GM11168 (cell line): ENCODE measurements at regions not wholly inside any gene's neighbourhood (a gene's known extent, or its start where the extent isn't known, plus 50 kb on each side); places are given as distances from the start of the nearest gene placed in this dataset.

Source experiments
- in situ Hi-C: fragments of 300-500 bp; cut with MboI; formaldehyde crosslinking; loops from one replicate; pipeline ENCODE4 v1.12.0; 2022; ENCODE audit warnings: low sequenced_read_pairs; ENCODE audit not compliant: unreplicated experiment

DNA sequence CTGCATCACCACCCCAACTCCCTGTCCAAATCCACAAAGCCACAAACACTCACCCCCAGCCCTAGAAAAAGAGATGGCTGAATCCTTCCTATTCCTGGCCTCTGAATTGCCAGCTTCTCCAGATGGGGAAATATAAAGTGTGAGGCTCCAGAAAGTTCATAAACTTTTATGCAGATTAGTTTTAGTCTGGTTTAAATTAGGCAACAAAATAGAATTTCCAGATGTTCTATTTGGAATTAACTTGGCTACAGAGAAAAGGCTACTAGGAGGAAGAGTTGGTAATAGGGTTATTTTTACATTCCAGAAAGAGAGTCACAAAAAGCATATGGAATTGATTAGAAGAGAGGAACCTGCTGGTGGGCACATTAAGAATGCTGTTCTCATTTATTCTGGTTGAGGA is 56.0 kb downstream of the EN1 start:
- in situ Hi-C loops: no loop called here

DNA sequence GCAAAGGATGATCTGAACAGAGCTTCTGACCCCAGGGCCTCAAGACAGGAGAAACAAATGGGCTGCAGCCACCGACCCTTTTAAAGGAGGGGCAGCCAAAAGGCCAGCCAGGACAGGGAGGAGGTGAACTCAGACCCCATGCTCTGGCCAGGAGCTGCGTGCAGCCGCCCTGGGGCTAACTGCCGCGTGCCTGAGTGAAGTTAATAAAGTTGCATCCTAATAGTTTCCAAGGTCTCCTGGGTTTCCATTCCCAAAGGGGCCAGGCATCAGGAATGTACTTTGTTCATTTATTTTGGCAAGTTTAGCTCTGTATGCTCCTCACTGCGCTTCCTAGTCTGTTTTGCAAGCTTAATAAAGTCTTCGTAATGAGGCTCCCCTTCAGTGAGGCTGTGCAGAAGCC is 60.7 kb downstream of the EN1 start:
- in situ Hi-C loops: no loop called here

DNA sequence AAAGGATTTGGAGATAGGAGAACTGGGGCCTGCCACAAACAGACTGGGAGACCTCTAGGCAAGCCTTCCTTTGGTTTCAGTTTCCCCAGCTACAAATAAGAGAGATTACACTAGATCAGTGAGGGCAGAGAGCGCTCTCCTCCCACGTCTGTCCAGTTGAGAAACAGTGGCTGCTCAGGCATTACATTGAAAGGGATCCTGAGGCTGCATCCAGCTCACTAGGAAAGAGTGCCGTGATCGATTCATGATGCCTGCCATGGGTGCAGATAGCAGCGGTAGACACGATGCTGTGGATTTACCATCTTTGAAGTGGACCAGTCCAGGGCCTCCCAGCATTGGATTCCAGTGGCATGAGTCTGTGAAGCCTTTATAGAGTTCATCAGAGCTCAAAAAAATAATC is 62.6 kb downstream of the EN1 start:
- in situ Hi-C loops: no loop called here

DNA sequence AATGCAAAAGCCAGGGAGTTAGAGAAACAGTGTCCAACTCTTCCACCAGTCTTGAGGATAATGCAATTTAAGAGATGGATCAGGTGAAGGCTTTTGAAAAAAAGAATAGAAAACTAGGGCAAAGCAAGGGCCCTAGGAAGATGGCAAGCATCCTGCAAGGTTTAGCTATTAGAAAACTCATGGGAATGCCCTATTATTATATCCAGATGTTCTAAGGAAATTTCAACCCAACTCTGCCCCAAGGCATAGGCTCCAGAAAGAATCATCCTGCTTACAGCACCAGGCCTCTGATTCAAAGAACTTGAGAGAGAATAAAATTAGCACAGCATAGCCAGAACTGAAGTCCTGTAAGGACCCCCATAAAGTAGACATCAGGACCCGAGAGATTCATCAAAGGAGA is 68.1 kb downstream of the EN1 start:
- in situ Hi-C loops: no loop called here

DNA sequence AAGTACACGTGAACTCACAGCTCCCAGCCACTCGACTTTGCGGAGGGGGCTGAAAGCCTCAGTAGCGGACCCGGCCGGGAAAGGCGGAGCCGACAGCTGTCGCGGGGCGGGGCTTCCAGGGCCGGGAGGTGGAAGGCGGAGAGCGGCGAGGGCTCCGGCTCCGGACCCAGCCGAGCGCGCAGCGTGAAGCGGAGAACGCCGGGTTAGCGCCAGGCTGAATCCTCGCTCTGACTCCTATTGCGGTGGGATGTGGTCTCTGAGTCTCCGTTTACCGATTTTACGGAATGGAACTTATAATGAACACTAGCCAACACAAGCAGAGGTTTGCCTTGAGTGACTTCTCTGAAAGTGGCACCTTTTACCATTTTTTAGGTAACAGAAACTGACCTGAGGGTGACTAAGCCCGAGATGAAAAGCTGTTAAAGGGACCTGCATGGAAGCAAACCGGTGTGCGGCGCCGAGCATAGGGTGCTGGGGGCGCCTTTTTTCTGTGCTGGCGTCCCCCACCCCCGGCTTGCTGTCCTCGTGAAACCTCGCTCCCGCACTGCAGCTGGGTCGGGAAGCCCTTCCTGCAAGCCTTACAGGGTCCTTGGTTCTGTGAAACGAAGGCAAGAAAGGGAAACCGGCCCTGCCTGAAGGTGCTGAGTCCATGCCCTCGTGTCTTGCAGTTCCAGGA is 72.9 kb downstream of the EN1 start:
- in situ Hi-C loops: no loop called here

DNA sequence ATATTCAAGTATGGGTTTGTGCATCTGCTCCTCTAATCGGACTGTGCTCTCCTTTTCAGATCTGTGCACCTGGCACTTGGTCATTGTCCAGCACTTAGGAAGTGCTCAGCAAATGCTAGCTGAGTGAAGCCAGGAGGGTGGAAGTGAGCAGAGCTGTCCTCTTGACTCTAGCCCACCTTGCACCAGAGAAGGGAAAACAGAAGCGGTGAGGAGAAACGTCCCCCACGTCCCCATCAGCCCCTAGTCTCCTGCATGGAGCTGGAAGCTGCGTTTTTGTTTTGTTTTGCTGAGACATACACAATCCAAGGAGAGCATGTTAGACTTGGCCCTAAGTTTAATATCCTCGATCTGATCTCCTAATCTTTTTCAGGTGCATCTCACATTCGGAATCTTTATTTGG is 73.6 kb downstream of the EN1 start:
- in situ Hi-C loops: no loop called here

DNA sequence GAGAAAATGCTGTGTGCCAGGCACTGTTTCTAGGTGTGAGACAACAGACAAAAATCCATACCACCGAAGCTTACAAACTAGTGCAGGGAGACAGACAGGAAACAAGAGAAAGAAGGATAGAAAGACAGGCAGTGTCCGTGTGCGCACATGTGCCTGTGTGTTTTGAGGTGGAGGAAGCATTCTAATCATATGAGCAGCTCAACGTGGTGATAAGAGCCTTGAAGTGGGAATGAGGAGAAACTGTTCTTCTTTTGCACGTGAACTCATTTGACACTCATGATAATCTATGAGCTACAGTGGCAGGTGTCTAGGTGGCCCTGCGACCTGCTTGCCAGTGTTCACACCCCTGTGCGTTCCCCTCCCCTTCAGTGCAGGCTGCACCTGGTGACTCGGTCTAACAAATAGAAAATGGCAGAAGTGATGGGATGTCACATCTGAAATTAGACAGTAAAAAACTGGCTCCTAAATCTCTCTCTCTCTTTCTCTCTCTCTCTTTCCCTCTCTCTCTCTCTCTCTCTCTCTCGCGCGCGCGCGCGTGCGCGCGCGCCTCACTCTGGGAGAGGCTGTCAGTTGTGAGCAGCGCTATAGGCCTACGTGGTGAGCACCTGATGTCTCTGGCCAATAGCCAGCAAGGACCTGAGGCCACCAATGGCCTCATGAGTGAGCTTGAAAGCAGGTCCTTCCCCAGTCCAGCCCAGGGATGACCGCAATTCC is 74.8 kb downstream of the EN1 start:
- in situ Hi-C loops: no loop called here

DNA sequence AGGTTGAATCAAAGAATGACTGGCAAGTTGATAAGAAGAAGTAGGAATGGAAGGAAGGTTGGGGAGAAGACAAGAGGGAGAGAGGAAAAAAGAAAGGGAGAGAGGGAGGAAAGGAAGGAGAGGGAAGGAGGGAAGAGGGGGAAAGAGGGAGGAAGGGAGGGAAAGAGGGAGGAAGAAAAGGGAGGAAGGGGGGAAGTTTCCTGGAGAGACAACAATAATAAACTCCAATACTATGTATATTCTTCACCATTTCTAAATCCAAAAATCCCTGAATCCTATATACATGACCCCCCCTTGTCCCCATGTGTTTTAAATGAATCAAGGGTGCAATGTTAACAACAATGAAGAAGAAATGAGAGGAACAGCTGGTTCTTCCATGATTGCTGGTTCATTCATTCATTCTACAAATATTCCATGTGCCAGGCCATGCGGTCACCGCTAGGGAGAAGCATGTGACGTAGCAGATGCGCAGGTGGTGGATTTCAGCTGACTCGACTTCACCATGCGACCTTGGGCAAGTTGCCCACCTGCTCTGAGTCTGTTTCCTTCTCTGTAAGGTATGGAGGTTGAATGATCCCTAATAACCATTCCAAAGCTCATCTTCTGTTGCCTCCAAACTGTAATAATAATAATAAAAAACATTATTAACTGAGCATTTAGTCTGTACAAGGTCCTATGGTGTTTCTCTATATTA is 77.6 kb downstream of the EN1 start:
- in situ Hi-C loops: no loop called here

DNA sequence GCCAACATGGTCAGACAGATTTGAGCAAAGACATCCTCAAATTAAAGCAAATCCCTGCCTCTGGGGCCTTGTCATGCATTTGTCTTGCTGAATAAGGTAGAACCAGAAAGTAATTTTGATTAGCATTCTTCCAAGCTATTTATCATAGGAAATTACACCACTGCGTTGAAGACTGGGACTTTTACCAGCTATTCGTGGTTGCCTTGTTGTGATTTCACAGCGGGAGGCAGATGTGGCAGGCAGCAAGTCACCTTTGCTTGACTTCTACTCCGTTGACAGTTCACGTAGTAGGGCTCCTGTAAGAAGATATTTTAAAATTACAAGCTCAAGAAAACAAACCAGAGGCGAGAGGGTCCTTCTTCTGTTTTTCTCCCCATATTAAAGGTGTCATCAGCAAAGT is 80.6 kb downstream of the EN1 start:
- in situ Hi-C loops: no loop called here

DNA sequence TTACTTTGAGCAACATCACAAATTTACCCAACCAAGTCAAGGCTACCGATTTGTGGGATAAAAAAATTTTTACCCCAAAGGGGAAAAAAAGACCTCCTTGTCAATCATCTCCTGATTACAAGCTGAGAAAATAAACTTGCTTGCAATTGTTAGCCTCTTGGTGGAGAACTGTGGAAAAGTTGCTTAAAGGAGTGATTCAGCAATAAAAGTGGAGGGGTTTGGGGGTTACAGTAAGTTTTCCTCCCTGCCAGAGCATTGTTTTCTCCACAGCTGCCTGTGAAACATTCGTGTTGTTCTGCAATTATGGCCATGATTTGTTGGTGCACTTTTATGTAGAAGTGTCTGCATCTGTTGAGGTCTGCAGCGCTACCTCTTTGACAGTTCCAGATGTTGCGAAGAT is 82.6 kb downstream of the EN1 start:
- in situ Hi-C loops: no loop called here

DNA sequence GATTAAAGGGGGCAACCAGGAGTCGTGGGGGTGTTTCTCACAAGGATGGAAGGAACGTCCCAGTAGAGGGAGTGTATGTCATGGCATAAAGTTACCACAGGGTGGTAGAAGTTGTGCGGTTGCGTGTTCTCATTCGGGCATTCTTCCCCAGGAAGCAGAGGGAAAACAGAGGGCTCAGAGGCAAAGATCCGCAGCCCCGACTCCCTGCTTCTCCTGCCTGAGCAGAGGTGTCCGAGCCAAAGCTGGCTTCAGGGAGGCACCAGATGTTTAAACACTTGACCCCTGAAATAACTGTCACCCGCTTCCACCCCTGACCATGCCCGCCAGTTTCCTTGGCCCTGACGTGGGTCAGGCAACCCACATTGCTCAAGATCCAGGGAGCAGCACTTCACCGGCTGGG is 83.7 kb downstream of the EN1 start:
- in situ Hi-C loops: no loop called here

DNA sequence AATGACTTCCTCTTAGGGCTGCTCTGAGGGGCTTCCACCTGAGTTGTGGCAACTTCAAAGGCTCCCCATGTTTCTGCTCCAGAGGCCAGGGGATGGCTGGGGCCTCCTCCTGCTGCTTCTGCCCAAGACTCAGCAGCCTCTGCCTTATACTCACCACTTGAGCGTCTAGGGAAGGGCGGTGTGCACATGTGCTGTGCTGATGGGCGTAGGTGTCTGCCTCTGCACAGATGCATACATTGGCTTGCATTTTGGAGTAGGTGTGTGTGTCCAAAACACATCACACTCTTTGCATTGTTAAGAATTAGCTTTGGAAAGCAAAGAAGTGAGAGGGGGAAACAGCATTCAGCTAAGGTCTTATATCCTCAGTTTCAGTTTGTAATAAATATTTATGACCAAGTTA is 85.2 kb downstream of the EN1 start:
- in situ Hi-C loops: no loop called here

DNA sequence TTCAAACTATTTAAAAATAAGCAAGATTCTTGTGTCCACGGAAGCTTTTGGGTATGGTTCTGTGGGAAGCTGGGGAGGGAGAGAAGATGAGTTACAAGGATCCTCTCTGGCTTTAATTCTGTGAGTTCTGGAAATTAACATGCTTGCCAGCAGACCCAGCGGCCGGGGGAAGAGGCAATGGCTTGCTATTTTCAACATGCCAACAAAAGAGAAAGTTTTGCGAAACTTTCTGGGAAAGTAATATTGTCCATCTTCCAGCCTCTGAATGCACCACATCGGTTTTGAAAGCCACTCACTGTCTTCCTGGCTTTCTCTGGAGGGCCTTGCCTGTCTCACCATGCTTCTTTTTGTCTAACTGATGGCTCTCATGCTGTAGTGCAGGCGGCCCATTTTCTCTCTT is 85.7 kb downstream of the EN1 start:
- in situ Hi-C loops: no loop called here

DNA sequence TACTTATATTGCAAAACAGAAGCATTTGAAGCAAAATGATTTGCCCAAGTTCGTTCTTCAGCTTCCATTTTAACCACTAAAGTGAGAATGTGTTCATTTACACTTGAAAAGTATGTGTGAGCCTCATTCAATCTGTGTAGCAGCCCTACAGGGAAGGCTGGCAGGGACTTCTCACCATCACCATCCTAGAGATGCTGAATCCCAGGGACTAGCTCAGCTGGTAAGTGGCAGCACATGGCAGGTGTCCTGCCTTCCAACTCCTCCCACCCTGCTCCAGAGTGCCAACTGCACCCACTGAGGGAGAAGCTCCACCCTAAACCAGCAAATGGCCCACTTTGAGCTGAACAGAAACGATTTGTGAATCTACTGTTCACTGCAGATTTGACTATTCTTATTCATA is 91.5 kb downstream of the EN1 start:
- in situ Hi-C loops: no loop called here

DNA sequence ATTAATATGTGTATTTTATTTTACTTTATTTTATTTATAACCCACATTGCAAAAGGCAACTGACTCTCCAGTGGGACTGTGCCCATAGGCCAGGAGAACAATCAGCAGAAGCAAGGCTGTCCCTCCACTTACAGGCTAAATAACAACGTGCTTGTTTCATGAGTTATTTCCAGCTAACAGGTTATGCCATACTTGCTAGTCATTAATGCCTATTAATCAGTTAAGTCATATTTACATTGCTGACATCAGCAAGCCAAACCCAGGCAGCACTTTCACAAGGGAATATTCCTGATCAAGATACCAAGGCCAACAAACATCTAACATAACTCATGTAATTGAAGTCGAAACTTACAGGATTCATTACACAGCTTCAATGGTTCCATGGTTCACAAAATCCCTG is 92.1 kb downstream of the EN1 start:
- in situ Hi-C loops: no loop called here

DNA sequence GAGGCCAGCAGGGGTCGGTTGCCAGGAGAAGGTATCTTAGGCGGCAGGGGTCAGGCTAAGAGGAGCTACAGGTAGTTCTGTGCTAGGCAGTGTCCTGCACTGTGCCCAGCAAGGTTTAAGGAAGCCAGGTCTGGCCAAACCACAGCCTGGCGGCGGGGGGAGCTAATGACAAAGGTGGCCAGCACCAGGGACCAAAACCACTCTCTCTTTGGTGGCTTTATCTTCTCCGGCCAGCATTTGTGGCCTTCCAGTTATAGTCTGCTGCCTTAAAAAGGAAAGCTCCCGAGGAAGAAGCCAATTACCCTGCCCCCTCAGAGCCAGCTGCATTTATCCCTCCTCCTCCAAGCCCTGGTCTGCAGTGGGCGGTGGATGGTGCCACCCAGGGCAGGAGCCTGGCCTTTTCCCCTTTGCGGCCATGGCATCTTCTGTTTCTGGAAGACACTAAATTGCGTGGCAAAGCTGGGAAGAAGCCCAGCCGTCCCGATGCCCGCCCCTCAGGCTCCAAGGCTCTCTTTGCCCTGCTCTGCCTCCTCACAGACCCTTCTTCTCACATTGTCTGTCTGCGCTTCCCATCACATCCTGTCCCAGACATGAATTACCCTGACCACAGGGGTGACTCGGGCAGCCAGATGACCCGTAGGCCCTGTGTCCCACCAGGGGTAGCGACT is 94.6 kb downstream of the EN1 start:
- in situ Hi-C loops: no loop called here

DNA sequence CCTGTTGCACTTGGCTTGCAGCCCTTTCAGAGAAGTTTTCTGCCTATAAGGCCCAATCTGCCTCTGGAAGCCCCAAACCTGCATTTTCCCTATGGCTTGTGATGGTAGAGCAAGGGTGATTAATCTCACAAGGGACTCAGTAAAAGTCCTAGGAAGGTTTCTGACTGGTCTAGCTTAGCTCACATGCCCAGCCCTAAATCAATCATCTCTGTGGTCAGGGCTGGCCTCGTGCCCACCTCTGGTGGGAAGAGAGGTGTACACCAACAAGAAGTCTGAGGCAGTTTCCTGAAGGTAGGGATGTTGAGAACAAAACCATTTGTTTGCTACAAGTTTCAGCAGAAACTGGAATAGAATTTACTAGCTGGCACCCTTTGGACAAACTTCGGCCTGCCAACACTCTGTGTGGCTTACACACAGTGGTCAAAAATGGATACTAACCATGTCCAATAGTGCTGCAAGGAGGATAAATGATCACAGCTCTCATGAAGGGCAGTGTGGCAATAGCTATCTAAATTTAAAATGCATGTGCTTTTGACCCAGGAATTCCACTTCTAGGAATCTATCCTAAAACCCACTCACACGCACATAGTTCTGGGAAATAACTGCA is 96.4 kb downstream of the EN1 start:
- in situ Hi-C loops: no loop called here

DNA sequence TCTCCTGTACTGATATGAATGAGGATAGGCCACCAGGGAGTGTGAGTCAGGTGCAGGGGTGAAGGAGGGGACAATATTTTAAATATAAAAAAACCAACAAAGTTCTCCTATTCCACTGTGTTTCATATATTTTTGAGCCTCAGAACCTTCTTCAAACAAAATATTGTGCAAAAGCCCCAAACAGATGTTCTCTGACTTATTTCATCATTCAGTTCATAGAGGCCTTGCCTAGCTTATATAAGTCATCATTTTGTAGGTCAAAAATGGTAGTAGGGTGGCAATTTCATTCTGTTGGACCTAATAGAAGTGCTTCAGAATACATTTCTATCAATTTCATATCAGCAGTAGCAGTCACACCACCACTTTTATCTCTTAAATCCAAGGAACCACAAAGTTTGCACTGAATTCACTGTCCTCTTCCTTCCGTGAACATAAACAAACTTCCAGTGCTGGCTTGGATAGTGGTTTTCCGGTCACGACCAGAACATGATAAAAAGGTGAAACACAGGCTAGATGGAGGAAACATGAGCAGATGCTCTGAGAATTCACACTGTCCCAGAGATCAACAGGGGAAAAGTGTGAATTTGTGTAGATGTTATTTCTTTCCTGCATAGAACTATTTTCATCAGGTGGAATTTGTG is 99.1 kb downstream of the EN1 start:
- in situ Hi-C loops: no loop called here

DNA sequence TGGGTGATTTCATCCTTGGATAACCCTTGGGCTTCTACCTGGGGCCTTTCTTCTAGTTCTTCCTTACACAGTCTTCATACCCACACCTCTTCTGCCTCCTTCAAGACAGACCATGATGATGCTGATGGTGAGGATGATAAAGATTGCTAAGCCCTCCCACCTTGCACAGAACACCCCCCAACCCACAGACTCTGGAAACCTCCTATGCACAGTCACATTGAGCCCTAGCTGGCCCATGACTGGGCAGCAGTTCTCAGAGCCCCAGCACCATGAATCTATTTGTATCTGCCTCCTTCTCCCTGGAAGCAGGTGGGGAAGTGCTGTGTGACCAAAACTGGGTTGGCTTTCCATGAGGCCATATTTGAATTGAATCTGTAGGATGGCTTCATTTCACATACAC is 99.8 kb downstream of the EN1 start:
- in situ Hi-C loops: no loop called here

DNA sequence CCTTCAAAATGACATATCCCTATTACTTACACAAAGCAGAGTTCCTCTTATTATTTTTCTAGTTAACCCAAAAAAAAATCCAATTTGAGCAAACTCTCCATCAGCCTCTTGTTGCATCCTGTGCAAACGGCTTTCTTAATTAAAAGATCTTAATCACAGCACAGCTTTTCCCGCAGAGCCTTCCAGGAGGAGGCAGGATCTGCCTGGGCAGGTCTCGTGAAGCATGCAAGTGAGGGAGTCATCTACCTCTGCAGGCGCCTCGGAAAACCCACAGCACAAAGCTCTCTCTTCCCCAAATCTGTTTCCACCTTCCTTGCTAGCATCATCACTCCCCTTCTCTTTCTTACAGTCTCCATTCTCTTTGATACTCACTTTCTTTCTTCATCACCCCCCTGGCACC is 100.4 kb downstream of the EN1 start:
- in situ Hi-C loops: no loop called here
